ENCODE measurements at regions not wholly inside any gene's neighbourhood (a gene's known extent, or its start where the extent isn't known, plus 50 kb on each side); places are given as distances from the start of the nearest gene placed in this dataset.

DNA sequence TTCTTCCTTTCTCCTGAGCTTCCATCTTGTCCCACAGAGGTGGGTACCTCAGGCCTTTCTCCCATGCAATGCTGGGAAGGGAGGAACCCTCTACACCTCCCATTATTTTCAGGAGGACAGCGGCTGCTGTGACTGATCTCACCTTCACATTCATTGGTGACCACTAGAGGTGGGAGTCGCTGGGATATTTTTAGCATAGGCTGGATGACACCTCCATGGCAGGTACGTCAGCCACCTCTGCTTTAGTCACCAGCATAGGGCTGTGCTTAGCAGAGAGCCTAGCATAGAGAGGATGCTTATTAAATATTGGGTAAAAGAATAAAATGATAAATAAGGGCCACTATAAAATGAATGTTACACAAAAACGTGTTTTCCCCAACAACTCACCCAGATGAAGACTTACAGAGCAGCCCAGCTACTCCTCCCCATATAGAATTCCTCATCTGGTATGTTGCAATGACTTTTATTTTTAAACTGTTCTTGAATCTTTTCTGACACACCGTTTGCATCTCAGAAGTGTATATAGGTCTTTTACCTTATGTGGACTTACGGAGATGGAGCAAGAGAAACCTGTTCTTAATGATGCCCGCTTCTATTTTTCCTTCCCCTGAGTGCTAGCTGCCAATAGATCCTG is 60.9 kb upstream of the SORBS2 start:
- ATAC-seq, result no peak
- Histone ChIP-seq H3K27me3 (ENCODE audit: control insufficient read depth in 2 of 2, insufficient read depth in 2 of 2, low read length in 2 of 2) (peaks cover 0 to 2% of the 10 kb centered on the region in 2 donors), H3K9me3 (ENCODE audit: control insufficient read depth in 2 of 3, low read length in 3 of 3) (no peaks in the 10 kb centered on the region), H3K36me3 (ENCODE audit: control insufficient read depth in 2 of 3, insufficient read depth in 3 of 3, low read length in 3 of 3) (no peaks in the 10 kb centered on the region), H3K27ac (ENCODE audit: low read depth, low read length) (no peak overlapping the region), H3K4me3 (ENCODE audit: low read length) (no peak overlapping the region), H3K4me1 (ENCODE audit: control insufficient read depth in 2 of 2, insufficient read depth in 2 of 2, low read length in 2 of 2) (no peaks in the 10 kb centered on the region)
- H3K9me3 Mint-ChIP-seq, result no peaks in the 10 kb centered on the region
- no peak for DNase-seq
- ChIA-PET POLR2A (no interaction called here), CTCF (no interaction called here)
- intact Hi-C loops (cut with micrococcal nuclease), result no loop called here
- H3K27ac Mint-ChIP-seq, result no peak overlapping the region
- H3K4me1 Mint-ChIP-seq, result no peaks in the 10 kb centered on the region
- no peak overlapping the region for H3K4me3 Mint-ChIP-seq
- H3K27me3 Mint-ChIP-seq, result peaks cover 0 to 11% (median 6%) of the 10 kb centered on the region in 5 donors
- no peaks in the 10 kb centered on the region for H3K36me3 Mint-ChIP-seq

DNA sequence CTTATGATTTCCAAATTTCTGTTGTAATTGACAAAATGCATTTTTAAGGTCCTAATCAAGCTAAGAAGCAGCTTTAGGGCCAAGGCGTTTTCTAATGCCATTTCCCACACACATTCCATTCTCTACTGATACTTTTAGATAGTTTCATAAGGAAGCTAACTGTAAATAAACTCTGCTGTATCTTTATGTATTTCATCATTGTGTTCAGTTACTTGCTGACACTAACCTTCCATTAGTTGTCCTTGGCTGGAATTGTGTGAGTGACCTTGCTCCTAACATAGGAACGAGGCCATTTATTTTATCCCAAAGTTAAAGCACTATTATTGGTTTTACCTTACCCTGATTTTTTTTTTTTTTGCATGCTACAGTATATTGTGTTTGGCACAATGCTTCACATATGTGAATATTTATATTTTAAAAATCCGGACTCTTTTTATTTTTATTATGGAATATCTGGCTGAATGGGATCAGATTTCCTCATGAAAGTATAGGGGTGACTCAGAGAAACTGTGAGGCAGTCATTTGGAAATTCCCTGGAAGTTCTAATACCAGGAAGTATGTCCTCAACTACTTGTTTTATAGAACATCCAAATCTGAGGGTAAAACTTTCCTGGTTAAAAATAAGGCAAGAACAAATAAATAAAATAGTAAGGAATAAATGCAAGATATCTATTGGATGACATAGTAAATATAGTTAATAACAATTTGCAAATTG is 62.7 kb upstream of the SORBS2 start:
- ChIA-PET POLR2A (no interaction called here), CTCF (no interaction called here)
- Histone ChIP-seq H3K27ac (ENCODE audit: low read depth, low read length) (no peak overlapping the region), H3K9me3 (ENCODE audit: control insufficient read depth in 2 of 3, low read length in 3 of 3) (no peaks in the 10 kb centered on the region), H3K4me1 (ENCODE audit: control insufficient read depth in 2 of 2, insufficient read depth in 2 of 2, low read length in 2 of 2) (no peaks in the 10 kb centered on the region), H3K36me3 (ENCODE audit: control insufficient read depth in 2 of 3, insufficient read depth in 3 of 3, low read length in 3 of 3) (no peaks in the 10 kb centered on the region), H3K27me3 (ENCODE audit: control insufficient read depth in 2 of 2, insufficient read depth in 2 of 2, low read length in 2 of 2) (peaks cover 0 to 2% of the 10 kb centered on the region in 2 donors), H3K4me3 (ENCODE audit: low read length) (no peak overlapping the region)
- H3K27ac Mint-ChIP-seq, result no peak overlapping the region
- H3K27me3 Mint-ChIP-seq, result peaks cover 0 to 20% (median 12%) of the 10 kb centered on the region in 5 donors
- intact Hi-C loops (cut with micrococcal nuclease), result no loop called here
- no peaks in the 10 kb centered on the region for H3K4me1 Mint-ChIP-seq
- no peak for DNase-seq
- no peak for ATAC-seq
- no peaks in the 10 kb centered on the region for H3K36me3 Mint-ChIP-seq
- peaks cover 0 to 8% (median 0%) of the 10 kb centered on the region in 11 donors for H3K9me3 Mint-ChIP-seq
- no peak overlapping the region for H3K4me3 Mint-ChIP-seq

DNA sequence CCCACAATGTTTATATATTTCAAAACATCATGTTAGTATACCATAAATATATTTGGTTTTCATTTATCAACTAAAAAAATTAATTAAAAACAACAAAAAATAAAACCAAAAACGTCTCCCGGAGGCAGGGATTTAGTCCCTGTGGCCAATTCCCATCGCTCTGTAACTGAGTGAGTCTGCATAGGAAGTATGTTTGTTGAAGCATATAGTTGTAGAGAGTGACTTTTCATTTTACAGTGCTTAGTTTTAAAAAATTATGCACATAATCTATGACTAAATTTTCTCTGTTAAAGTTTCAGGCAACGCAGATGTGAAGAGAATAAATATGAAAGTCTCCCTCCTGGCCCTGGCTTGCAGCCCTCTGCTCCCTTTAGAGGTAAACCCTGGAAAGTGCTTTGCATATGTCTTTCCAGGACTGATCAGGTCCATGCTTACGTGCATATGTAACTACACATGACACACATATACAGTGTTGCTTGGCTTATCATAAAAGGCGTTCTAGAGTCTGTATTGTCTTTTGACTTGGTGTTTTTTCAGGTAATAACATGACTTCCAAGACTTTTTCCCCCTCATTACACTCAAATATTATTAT is 63.4 kb upstream of the SORBS2 start:
- ATAC-seq (no peak), DNase-seq (no peak)
- Histone ChIP-seq H3K4me3 (ENCODE audit: low read length) (no peak overlapping the region), H3K36me3 (ENCODE audit: control insufficient read depth in 2 of 3, insufficient read depth in 3 of 3, low read length in 3 of 3) (no peaks in the 10 kb centered on the region), H3K27ac (ENCODE audit: low read depth, low read length) (no peak overlapping the region), H3K9me3 (ENCODE audit: control insufficient read depth in 2 of 3, low read length in 3 of 3) (no peaks in the 10 kb centered on the region), H3K27me3 (ENCODE audit: control insufficient read depth in 2 of 2, insufficient read depth in 2 of 2, low read length in 2 of 2) (peaks cover 0 to 2% of the 10 kb centered on the region in 2 donors), H3K4me1 (ENCODE audit: control insufficient read depth in 2 of 2, insufficient read depth in 2 of 2, low read length in 2 of 2) (no peaks in the 10 kb centered on the region)
- Mint-ChIP-seq H3K4me1 (no peaks in the 10 kb centered on the region), H3K9me3 (peaks cover 0 to 8% (median 0%) of the 10 kb centered on the region in 11 donors), H3K27me3 (peaks cover 0 to 20% (median 13%) of the 10 kb centered on the region in 5 donors), H3K27ac (no peak overlapping the region), H3K36me3 (no peaks in the 10 kb centered on the region), H3K4me3 (no peak overlapping the region)
- ChIA-PET CTCF (no interaction called here), POLR2A (no interaction called here)
- intact Hi-C loops (cut with micrococcal nuclease), result no loop called here

DNA sequence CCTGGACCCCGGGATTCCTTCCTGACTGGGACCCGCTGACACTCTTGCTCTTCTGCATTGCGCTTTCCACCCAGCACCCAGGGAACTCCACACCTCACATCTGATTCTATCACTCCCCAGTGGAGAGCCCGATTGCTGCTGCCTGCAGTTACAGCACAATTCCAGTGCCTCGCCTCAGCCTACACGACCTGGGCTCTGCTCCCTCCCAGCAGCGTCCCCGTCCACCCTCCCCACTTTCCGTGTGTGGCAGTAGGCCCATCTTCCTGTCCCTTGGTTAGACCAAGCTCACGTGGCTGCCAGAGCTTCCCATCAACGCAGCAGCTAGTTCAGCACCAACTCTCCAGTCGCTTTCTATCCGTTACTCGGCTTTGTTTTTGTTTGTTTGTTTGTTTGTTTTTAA is 66.6 kb upstream of the SORBS2 start:
- H3K27ac ChIP-seq (ENCODE audit: low read depth, low read length), result no peak overlapping the region
- Mint-ChIP-seq H3K4me1 (no peaks in the 10 kb centered on the region), H3K9me3 (peaks cover 0 to 8% (median 0%) of the 10 kb centered on the region in 11 donors), H3K27me3 (peaks cover 0 to 20% (median 13%) of the 10 kb centered on the region in 5 donors), H3K4me3 (no peak overlapping the region), H3K36me3 (no peaks in the 10 kb centered on the region), H3K27ac (no peak overlapping the region)
- no peaks in the 10 kb centered on the region for H3K9me3 ChIP-seq (ENCODE audit: control insufficient read depth in 2 of 3, low read length in 3 of 3)
- intact Hi-C loops (cut with micrococcal nuclease), result no loop called here
- no peaks in the 10 kb centered on the region for H3K36me3 ChIP-seq (ENCODE audit: control insufficient read depth in 2 of 3, insufficient read depth in 3 of 3, low read length in 3 of 3)
- POLR2A ChIA-PET, result no interaction called here
- DNase-seq, result no peak
- no peak overlapping the region for H3K4me3 ChIP-seq (ENCODE audit: low read length)
- no peaks in the 10 kb centered on the region for H3K4me1 ChIP-seq (ENCODE audit: control insufficient read depth in 2 of 2, insufficient read depth in 2 of 2, low read length in 2 of 2)
- CTCF ChIA-PET, result no interaction called here
- ATAC-seq, result no peak
- peaks cover 0 to 6% of the 10 kb centered on the region in 2 donors for H3K27me3 ChIP-seq (ENCODE audit: control insufficient read depth in 2 of 2, insufficient read depth in 2 of 2, low read length in 2 of 2)

DNA sequence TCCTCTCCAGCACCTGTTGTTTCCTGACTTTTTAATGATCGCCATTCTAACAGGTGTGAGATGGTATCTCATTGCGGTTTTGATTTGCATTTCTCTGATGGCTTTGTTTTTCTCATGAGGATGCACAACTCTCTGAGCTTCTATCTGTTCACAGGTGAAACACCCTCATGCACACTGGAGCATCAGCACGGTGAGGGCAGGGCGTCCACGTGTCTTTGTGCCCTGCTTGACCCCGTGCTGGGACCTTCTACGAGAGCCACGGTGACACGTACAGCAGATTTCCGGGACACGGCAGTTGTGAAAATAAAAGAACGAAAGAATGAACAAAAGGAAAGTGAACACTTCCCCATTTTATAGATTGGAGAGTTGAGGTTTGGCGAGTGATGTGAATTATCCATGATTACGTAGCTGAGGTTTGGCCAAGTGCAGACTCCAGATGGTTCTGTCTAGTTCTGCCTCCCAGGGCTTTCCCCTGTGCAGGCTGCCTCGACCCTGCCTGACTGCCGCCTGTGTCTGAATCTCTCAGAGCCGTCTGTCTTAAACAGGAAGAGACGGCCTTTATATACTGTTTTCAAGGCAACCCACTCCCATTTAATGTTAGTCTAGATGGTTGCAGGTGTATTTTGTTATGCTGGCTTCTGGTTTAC is 67.8 kb upstream of the SORBS2 start:
- no peaks in the 10 kb centered on the region for H3K36me3 Mint-ChIP-seq
- intact Hi-C loops (cut with micrococcal nuclease), result no loop called here
- Histone ChIP-seq H3K27me3 (ENCODE audit: control insufficient read depth in 2 of 2, insufficient read depth in 2 of 2, low read length in 2 of 2) (peaks cover 0 to 6% of the 10 kb centered on the region in 2 donors), H3K4me3 (ENCODE audit: low read length) (no peak overlapping the region), H3K36me3 (ENCODE audit: control insufficient read depth in 2 of 3, insufficient read depth in 3 of 3, low read length in 3 of 3) (no peaks in the 10 kb centered on the region), H3K4me1 (ENCODE audit: control insufficient read depth in 2 of 2, insufficient read depth in 2 of 2, low read length in 2 of 2) (no peaks in the 10 kb centered on the region), H3K9me3 (ENCODE audit: control insufficient read depth in 2 of 3, low read length in 3 of 3) (no peaks in the 10 kb centered on the region), H3K27ac (ENCODE audit: low read depth, low read length) (no peak overlapping the region)
- H3K27ac Mint-ChIP-seq, result no peak overlapping the region
- no peak for ATAC-seq
- H3K9me3 Mint-ChIP-seq, result peaks cover 0 to 8% (median 0%) of the 10 kb centered on the region in 11 donors
- POLR2A ChIA-PET, result no interaction called here
- no peak overlapping the region for H3K4me3 Mint-ChIP-seq
- peaks cover 0 to 20% (median 13%) of the 10 kb centered on the region in 5 donors for H3K27me3 Mint-ChIP-seq
- DNase-seq, result no peak
- CTCF ChIA-PET, result no interaction called here
- no peaks in the 10 kb centered on the region for H3K4me1 Mint-ChIP-seq

DNA sequence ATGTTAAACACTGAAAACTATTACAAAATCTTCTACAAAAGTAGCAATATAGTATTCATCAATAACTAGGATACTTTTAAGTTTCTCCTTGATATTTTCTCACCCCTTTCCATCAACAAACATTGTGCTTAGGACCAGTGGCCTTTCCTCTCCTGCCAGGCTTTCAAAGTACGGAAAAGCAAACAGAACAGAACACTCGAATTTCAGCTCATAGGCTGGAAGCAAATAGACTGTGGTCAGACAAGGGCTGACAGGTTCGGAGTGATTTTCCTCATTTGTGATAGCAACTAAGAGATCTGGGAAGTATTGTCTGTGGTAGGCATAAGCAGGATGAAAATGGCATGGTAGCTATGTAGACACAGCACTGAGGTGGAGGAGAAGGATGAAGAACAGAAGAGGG is 68.6 kb upstream of the SORBS2 start:
- no peaks in the 10 kb centered on the region for H3K36me3 Mint-ChIP-seq
- ChIA-PET CTCF (no interaction called here), POLR2A (no interaction called here)
- no peak overlapping the region for H3K27ac Mint-ChIP-seq
- no peaks in the 10 kb centered on the region for H3K4me1 Mint-ChIP-seq
- no peak overlapping the region for H3K4me3 Mint-ChIP-seq
- peaks cover 0 to 8% (median 0%) of the 10 kb centered on the region in 11 donors for H3K9me3 Mint-ChIP-seq
- no peak for DNase-seq
- Histone ChIP-seq H3K27me3 (ENCODE audit: control insufficient read depth in 2 of 2, insufficient read depth in 2 of 2, low read length in 2 of 2) (peaks cover 0 to 5% of the 10 kb centered on the region in 2 donors), H3K4me3 (ENCODE audit: low read length) (no peak overlapping the region), H3K36me3 (ENCODE audit: control insufficient read depth in 2 of 3, insufficient read depth in 3 of 3, low read length in 3 of 3) (no peaks in the 10 kb centered on the region), H3K27ac (ENCODE audit: low read depth, low read length) (no peak overlapping the region), H3K9me3 (ENCODE audit: control insufficient read depth in 2 of 3, low read length in 3 of 3) (no peaks in the 10 kb centered on the region), H3K4me1 (ENCODE audit: control insufficient read depth in 2 of 2, insufficient read depth in 2 of 2, low read length in 2 of 2) (no peaks in the 10 kb centered on the region)
- peaks cover 0 to 25% (median 10%) of the 10 kb centered on the region in 5 donors for H3K27me3 Mint-ChIP-seq
- intact Hi-C loops (cut with micrococcal nuclease), result no loop called here
- ATAC-seq, result no peak
